ENCODE measurements at regions not wholly inside any gene's neighbourhood (a gene's known extent, or its start where the extent isn't known, plus 50 kb on each side); places are given as distances from the start of the nearest gene placed in this dataset.
"Not testable (repeated sequence)": the region's sequence is repeated elsewhere in the genome, so short reads cannot be mapped to it uniquely, and the experiment has no call there.

GRCh38 chr1:182321532-182321931, 70.1 kb downstream of the GLUL start:
- TF ChIP-seq CTCF (optimal IDR thresholded peaks at IDR 0.05 in 1 of 3, IDR thresholded peaks at IDR 0.05 in 1 of 3, conservative IDR thresholded peaks at IDR 0.05 in 1 of 3; ENCODE audit: extremely low read depth in 1 of 3, insufficient read depth in 2 of 3, low read length in 3 of 3); EZH2 (IDR thresholded peaks at IDR 0.05; ENCODE audit: low read length): not testable (repeated sequence)

Measured in keratinocyte (primary cell).